ENCODE measurements at regions not wholly inside any gene's neighbourhood (a gene's known extent, or its start where the extent isn't known, plus 50 kb on each side); places are given as distances from the start of the nearest gene placed in this dataset.

DNA sequence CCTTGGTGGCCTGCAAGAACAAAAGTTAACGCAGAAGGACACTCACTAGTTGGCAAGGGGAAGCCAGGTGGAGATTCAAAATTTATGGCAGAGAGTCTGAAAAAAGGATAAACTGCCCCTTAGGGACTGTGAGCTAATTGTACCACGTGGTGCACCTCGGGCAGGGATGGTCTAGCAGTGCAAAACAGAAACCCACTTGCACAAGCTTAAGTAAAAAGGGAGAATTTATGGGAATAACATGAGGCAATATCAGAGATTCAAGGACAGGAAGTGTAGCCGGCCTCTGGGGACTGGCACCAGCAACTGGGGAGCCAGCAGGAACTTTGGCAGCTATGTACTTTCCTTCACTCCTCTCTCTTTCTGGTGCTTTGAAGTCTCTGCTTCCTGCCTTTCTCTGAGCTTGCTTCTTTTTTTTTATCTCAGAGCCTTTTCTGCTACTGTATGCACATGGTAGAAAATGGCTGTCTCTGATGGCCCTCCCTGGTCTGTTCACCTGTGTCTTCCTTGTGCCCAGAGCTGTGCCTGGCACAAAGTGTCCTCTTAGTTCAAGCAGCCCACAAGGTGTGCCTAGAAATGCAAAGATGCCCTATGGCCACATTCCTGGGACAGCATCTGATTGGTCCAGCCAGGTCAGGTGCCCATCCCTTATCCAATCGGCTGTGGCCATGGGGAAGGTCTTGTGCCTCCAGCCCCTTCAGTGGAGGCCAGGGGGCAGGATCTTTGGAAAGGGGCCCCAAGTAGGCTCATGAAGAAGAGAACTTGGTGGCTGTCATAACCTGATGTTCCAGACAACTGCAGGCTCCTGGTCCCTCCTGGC is 114.8 kb upstream of the ATP6AP2 start:
- Histone ChIP-seq H3K9ac (replicated peaks; ENCODE audit: extremely low read depth, insufficient read depth, low read length) (no peak overlapping the region), H2AFZ (ENCODE audit: low read depth, low read length) (no peak overlapping the region), H3K27ac (ENCODE audit: insufficient read depth, low read depth, low read length) (no peak overlapping the region), H3K4me2 (ENCODE audit: insufficient read depth, low read length) (no peak overlapping the region), H3K36me3 (ENCODE audit: control insufficient read depth in 2 of 2, extremely low read depth in 1 of 2, insufficient read depth in 2 of 2, low read length in 2 of 2) (no peaks in the 10 kb centered on the region), H3K4me3 (replicated peaks in 1 of 3; ENCODE audit: insufficient read depth in 1 of 3, low read depth in 1 of 3, low read length in 3 of 3) (no peak overlapping the region), H3K9me1 (replicated peaks; ENCODE audit: control insufficient read depth, extremely low read depth, insufficient read depth, low read length) (no peaks in the 10 kb centered on the region), H4K20me1 (replicated peaks; ENCODE audit: control insufficient read depth, extremely low read depth, insufficient read depth, low read length) (no peaks in the 10 kb centered on the region), H3K9me3 (replicated peaks; ENCODE audit: control insufficient read depth, insufficient read depth, low read length) (no peaks in the 10 kb centered on the region), H3K27me3 (ENCODE audit: control insufficient read depth in 2 of 2, insufficient read depth in 2 of 2, low read length in 2 of 2) (peaks cover 0 to 1% of the 10 kb centered on the region in 2 experiments), H3K79me2 (ENCODE audit: control insufficient read depth, insufficient read depth, low read length) (no peaks in the 10 kb centered on the region), H3K4me1 (ENCODE audit: control insufficient read depth, extremely low read depth, insufficient read depth, low read length) (peaks cover 2% of the 10 kb centered on the region)
- dilution Hi-C loops (cut with MboI; ENCODE audit: extremely low pct_ligation_motif_present, low sequenced_read_pairs), result no loop called here
- TF ChIP-seq POLR2AphosphoS5 (IDR thresholded peaks at IDR 0.05; ENCODE audit: insufficient read depth, low read depth, low read length) (no peak), JUN (IDR thresholded peaks at IDR 0.05; ENCODE audit: borderline replicate concordance, insufficient read depth, insufficient read length, low read depth) (no peak), EZH2 (IDR thresholded peaks at IDR 0.05; ENCODE audit: borderline replicate concordance, low read depth, low read length, severe bottlenecking) (no peak), FOS (IDR thresholded peaks at IDR 0.05; ENCODE audit: borderline replicate concordance, insufficient read depth, low read length) (no peak), GATA2 (IDR thresholded peaks at IDR 0.05; ENCODE audit: insufficient read depth, insufficient read length, low read depth, low read length) (no peak), POLR2A (IDR thresholded peaks at IDR 0.05; ENCODE audit: low read depth, low read length) (no peak), MYC (IDR thresholded peaks at IDR 0.05; ENCODE audit: low read depth, low read length) (no peak)
- TF ChIP-seq, protein P1, sequence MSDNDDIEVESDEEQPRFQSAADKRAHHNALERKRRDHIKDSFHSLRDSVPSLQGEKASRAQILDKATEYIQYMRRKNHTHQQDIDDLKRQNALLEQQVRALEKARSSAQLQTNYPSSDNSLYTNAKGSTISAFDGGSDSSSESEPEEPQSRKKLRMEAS (IDR thresholded peaks at IDR 0.05; ENCODE audit: insufficient read depth, insufficient read length), result no peak
- TF ChIP-seq, protein P2, sequence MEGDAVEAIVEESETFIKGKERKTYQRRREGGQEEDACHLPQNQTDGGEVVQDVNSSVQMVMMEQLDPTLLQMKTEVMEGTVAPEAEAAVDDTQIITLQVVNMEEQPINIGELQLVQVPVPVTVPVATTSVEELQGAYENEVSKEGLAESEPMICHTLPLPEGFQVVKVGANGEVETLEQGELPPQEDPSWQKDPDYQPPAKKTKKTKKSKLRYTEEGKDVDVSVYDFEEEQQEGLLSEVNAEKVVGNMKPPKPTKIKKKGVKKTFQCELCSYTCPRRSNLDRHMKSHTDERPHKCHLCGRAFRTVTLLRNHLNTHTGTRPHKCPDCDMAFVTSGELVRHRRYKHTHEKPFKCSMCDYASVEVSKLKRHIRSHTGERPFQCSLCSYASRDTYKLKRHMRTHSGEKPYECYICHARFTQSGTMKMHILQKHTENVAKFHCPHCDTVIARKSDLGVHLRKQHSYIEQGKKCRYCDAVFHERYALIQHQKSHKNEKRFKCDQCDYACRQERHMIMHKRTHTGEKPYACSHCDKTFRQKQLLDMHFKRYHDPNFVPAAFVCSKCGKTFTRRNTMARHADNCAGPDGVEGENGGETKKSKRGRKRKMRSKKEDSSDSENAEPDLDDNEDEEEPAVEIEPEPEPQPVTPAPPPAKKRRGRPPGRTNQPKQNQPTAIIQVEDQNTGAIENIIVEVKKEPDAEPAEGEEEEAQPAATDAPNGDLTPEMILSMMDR (IDR thresholded peaks at IDR 0.05; ENCODE audit: extremely low read depth in 1 of 2, insufficient read depth in 1 of 2, low read depth in 1 of 2, low read length in 2 of 2), result no peak
- BruUV-seq (replicated peaks), result no TSS peak
- FAIRE-seq (no peak), DNase-seq (ENCODE audit: low read depth, low spot score) (no peak)
- intact Hi-C loops (cut with micrococcal nuclease), result no loop called here
- POLR2A ChIA-PET, result no interaction called here
- CTCF ChIA-PET, result no interaction called here

Measured in endothelial cell of umbilical vein (primary cell).